Liver (tissue), 3 donors: ENCODE measurements at regions not wholly inside any gene's neighbourhood (a gene's known extent, or its start where the extent isn't known, plus 50 kb on each side); places are given as distances from the start of the nearest gene placed in this dataset.
"Not testable (repeated sequence)": the region's sequence is repeated elsewhere in the genome, so short reads cannot be mapped to it uniquely, and the experiment has no call there.

Source experiments
- CTCF ChIP-seq: fragments of 150-350 bp; IDR thresholded peaks from 2 replicates; pipeline ENCODE4 v1.5.1; 2017; ENCODE audit warnings: improper control_type of control experiment, low read depth, low read length; ENCODE audit not compliant: missing input control
- EGR1 ChIP-seq, 2 donors: IDR thresholded peaks; 2 replicates each; pipeline ENCODE4 v1.6.1; 2016 to 2018; ENCODE audit warnings: antibody characterized with exemption in 2 of 2, low read depth in 2 of 2
- FOXA2 ChIP-seq: IDR thresholded peaks from 2 replicates; pipeline ENCODE4 v1.6.1; 2016; ENCODE audit warnings: antibody characterized with exemption
- HNF4A ChIP-seq, 2 donors: conservative IDR thresholded peaks; 2 replicates each; pipeline ENCODE4 v1.6.1; 2016; ENCODE audit warnings: antibody characterized with exemption in 2 of 2, mild to moderate bottlenecking in 2 of 2
- JUND ChIP-seq, 2 donors: IDR thresholded peaks; 2 replicates each; pipeline ENCODE4 v1.6.1; 2016; ENCODE audit warnings: antibody characterized with exemption in 2 of 2
- MAX ChIP-seq: IDR thresholded peaks from 2 replicates; pipeline ENCODE4 v1.6.1; 2016; ENCODE audit warnings: antibody characterized with exemption
- RAD21 ChIP-seq, 2 donors: IDR thresholded peaks; 2 replicates each; pipeline ENCODE4 v1.6.1; 2016; ENCODE audit warnings: antibody characterized with exemption in 2 of 2, mild to moderate bottlenecking in 2 of 2
- RXRA ChIP-seq, 2 donors: IDR thresholded peaks; 2 replicates each; pipeline ENCODE4 v1.6.1; 2017 to 2018; ENCODE audit warnings: antibody characterized with exemption in 2 of 2, mild to moderate bottlenecking in 1 of 2
- SP1 ChIP-seq: IDR thresholded peaks from 2 replicates; pipeline ENCODE4 v1.6.1; 2018; ENCODE audit warnings: antibody characterized with exemption, mild to moderate bottlenecking
- TAF1 ChIP-seq: conservative IDR thresholded peaks from 2 replicates; pipeline ENCODE4 v1.6.1; 2016; ENCODE audit warnings: antibody characterized with exemption, mild to moderate bottlenecking
- ZBTB33 ChIP-seq: IDR thresholded peaks from 2 replicates; pipeline ENCODE4 v1.6.1; 2016; ENCODE audit warnings: antibody characterized with exemption
- donor health status: healthy.
- donor health status: healthy.

- not testable (repeated sequence) for TF ChIP-seq EGR1 (IDR thresholded peaks at IDR 0.05; ENCODE audit: low read depth in 2 of 2); FOXA2; TAF1; CTCF; RAD21 (IDR thresholded peaks at IDR 0.05); MAX; RXRA (IDR thresholded peaks at IDR 0.05); HNF4A (conservative IDR thresholded peaks at IDR 0.05); SP1; ZBTB33; JUND (IDR thresholded peaks at IDR 0.05)
Measured at GRCh38 chr3:72027728-72028127, 242.8 kb upstream of the PROK2 start.
